NCI-H2196 treated with DMSO at 0.1 percent for 48 hours (cell line): ENCODE measurements at regions not wholly inside any gene's neighbourhood (a gene's known extent, or its start where the extent isn't known, plus 50 kb on each side); places are given as distances from the start of the nearest gene placed in this dataset.

Experiments
- DNase-seq: peaks from one replicate; lab custom pipeline; 2025; ENCODE audit not compliant: unreplicated experiment; lab: John Stamatoyannopoulos, UW

GRCh38 chr22:49429066-49429465 is 398.6 kb downstream of the BRD1 start:
- DNase-seq: no peak

DNA sequence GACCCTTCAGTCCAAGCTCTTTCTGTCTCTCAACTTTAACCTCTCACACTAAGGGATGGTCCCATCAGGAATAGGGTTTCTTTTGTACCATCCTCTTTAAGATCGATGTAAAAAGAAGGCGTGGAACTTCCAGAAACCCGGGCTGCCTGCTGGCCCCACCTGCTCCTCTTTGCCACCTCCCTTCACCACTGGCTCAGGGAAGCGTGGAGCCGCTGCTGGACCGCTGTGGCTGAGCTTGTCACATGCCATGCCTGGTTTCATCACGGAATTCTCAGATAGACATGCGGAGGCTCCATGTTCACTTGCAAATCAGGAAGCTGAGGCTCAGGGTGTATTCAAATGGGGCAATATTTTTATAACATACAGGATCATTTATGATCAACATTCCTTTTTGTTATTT is 399.7 kb downstream of the BRD1 start:
- DNase-seq: no peak

GRCh38 chr22:49427341-49427740 is 400.3 kb downstream of the BRD1 start:
- no peak for DNase-seq

- DNase-seq: no peak
These were observed 400.9 kb downstream of the BRD1 start for GRCh38 chr22:49426618-49427266.

- DNase-seq: no peak
These were observed 401.6 kb downstream of the BRD1 start for GRCh38 chr22:49426098-49426497.

GRCh38 chr22:49425356-49425755 is 402.3 kb downstream of the BRD1 start:
- no peak for DNase-seq

DNA sequence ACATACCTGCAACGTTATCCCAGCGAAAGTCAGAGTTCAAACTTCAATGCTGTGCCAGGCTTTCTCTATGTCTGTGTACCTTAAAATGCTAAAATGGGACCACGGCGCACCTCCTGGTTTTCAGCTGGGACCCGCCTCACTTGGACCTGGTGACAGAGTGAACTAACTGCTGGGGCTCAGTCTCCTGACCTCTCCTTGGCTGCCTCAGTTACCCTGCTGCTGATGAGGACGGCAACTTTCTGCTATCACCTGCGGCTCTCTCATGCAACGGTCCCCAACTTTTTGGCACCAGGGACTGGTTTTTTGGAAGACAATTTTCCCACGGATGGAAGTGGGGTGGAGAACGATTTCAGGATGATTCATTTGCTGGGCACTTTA is 402.8 kb downstream of the BRD1 start:
- no peak for DNase-seq

GRCh38 chr22:49423125-49423650 is 404.5 kb downstream of the BRD1 start:
- no peak for DNase-seq

- DNase-seq: no peak
These were observed 405.0 kb downstream of the BRD1 start for GRCh38 chr22:49422701-49423100.

DNA sequence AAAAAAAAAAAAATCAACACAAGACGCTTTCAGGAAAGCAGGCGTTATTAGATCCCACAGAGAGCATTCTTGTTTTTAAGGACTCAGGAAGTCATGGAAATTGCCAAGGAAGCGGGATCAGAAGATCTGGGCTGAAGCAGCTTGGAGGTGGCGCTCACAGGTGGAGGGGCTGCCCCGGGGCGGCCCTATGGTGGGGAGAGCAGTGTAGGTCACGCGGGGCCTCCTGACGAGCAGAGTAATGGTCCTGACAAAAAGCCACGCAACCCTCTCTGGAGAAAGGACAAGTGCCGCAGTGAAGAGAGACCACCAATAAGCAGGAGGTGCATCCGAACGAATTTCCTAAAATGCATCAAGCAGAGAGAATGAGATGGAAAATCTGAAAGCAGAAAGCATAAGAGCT is 407.0 kb downstream of the BRD1 start:
- no peak for DNase-seq

- no peak for DNase-seq
These were observed 408.0 kb downstream of the BRD1 start for GRCh38 chr22:49419661-49420060.

- DNase-seq: no peak
These were observed 408.7 kb downstream of the BRD1 start for GRCh38 chr22:49418943-49419342.

DNA sequence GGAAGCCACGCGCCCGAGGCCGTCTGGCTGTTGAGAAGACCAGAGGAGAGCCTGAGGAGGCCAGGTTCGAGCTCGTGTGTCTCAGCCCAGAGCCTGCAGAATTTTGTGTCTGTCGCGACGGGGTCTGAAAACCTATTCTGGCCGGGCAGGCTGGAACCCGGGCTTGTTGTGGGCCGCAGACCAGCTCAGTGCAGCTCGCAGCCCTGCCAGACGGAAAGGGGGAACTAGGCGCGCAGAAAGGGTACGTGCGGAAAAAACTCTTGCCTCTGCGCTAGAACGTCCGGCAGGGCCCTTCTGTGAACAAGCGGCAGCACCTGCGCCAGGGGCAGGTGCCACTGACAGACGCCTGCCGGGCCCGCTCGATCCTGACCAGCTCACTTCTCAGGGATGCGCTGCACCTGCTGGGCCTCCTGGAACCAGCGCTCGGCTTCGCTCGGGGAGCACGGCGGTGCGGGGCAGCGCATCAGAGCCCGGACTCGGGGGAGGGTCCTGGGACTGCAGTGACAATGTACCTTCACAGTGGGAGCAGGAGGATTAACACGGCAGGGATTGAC is 409.3 kb downstream of the BRD1 start:
- no peak for DNase-seq

DNA sequence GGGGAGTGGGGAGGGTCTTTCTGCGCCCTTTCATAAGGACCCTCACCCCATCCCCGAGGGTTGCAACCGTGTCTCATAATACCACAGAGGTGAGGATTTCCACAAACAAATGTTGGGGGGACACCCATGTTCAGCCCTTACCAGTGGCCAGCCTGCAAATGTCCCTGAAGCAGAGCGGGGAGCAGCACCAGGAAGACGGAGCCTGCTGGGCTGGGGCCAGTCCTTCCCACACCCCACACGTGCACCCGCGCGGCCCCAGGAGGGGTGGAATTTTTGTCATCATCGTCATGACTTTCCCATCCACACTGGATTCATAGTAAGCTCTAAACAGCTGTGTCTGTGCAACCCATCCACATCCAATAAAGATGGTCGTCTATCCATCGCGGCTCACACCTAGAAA is 409.8 kb downstream of the BRD1 start:
- no peak for DNase-seq

GRCh38 chr22:49417326-49417725 is 410.3 kb downstream of the BRD1 start:
- no peak for DNase-seq

- DNase-seq: no peak
These were observed 412.3 kb downstream of the BRD1 start for GRCh38 chr22:49415151-49415951.

GRCh38 chr22:49413551-49413950 is 414.1 kb downstream of the BRD1 start:
- no peak for DNase-seq

DNA sequence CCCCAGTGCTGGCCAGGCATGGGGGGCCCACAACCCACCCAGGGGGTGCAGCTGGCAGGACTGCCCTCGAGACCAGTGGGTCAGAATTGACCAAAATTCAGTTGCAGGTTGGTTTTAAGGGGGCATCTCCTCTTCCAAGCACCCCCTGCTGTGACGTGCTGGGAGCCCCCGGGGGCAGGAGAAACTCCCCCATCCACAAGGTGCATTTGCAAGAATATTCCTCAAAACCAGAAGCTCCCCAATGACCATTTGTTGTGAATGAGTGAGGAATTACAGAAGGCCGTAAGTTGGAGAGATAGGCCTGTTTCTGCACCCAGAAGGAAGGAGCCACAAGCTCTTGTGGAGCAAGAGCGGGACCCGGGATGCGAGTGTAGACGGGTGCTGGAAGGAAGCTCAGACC is 414.5 kb downstream of the BRD1 start:
- no peak for DNase-seq

- no peak for DNase-seq
These were observed 415.4 kb downstream of the BRD1 start for GRCh38 chr22:49412236-49412635.

- DNase-seq: no peak
These were observed 416.4 kb downstream of the BRD1 start for GRCh38 chr22:49411236-49411635.

DNA sequence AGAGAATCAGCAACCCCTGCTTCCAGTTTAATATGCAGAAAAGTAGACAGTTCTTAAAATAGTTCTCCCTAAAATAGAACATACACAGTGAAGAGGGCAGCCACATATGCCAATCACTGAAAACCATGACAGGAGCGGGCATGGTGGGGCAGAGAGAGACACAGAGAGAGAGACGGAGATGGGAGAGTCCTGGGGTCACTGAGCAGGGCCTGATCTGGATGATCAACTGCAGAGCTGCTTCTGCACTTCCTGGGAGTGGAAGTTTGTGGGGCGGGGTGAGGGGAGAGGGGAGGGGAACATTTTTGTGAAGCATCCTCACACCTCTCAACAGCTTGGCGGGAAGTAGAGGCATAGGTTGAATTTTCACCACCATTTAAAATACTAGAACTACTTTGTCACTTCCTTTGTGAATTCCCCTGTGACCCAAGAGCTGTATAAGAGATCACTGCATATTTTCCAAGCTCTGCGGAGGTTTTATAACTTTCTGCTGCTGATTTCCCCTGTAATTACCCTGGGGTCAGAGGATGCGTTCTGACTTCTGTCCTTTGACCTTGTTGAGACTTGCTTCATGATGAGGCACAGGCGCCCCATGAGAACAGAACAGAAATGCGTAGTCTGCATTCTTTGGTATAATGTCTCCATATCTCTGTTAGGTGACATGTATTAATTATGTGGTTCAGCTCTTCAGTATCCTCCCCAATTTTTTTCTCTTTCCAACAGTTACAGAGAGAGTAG is 419.4 kb downstream of the BRD1 start:
- no peak for DNase-seq
